Loucy (cell line): ENCODE measurements at regions not wholly inside any gene's neighbourhood (a gene's known extent, or its start where the extent isn't known, plus 50 kb on each side); places are given as distances from the start of the nearest gene placed in this dataset.

Experiments used
- CTCF ChIP-seq: fragments of 200-600 bp; sonication (generic); conservative IDR thresholded peaks from 2 replicates; pipeline ENCODE4 v1.5.1; 2014; ENCODE audit warnings: mild to moderate bottlenecking, antibody characterized with exemption, low read length
- EZH2phosphoT487 ChIP-seq: fragments of 200-600 bp; IDR thresholded peaks from 2 replicates; pipeline ENCODE4 v1.6.1; 2018; ENCODE audit warnings: antibody characterized with exemption, mild to moderate bottlenecking, moderate library complexity, borderline replicate concordance

- TF ChIP-seq CTCF (no peak), EZH2phosphoT487 (no peak)
Observed at GRCh38 chr9:90251316-90251715, 391.3 kb downstream of the DIRAS2 start.
